GM21528 (cell line): ENCODE measurements at regions not wholly inside any gene's neighbourhood (a gene's known extent, or its start where the extent isn't known, plus 50 kb on each side); places are given as distances from the start of the nearest gene placed in this dataset.
"Not testable (repeated sequence)": the region's sequence is repeated elsewhere in the genome, so short reads cannot be mapped to it uniquely, and the experiment has no call there.

Experiments
- ATAC-seq: cut with Tn5 transposase; IDR thresholded peaks from one replicate; pipeline ENCODE4 v1.9.1; 2021; ENCODE audit warnings: mild to moderate bottlenecking, moderate library complexity; ENCODE audit not compliant: unreplicated experiment, low FRiP score

DNA sequence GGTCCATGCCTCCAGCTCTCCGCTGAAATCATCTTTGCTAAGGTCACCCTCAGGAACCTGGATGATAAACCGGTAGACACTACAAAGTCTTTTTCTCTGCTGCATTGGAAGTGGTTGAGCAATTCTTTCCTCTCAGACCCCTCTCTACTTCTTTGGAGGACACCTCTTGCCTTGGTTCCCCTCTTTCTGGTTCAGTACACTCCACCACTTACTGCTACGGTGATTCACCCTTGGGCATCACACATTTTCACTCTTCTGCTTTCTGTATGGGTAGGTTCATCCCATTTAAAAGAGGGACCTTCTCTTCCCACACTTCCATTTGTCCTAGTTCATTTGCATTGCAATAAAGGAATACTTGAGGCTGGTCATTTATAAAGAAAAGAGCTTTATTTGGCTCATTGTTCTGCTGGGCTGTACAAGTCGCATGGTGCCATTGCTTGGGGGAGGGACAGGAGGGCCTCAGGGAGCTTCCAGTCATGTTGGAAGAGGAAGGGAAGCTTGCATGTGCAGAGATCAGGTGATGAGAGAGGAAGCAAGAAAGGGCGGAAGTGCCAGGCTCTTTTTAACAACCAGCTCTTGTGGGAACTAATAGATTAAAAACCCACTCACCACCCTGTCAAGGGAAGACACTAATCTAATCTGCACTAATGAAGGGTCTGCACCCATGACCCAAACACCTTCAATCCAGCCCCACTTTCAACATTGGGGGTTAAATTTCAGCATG is 149.7 kb upstream of the TMEM170B start:
- ATAC-seq = no peak

DNA sequence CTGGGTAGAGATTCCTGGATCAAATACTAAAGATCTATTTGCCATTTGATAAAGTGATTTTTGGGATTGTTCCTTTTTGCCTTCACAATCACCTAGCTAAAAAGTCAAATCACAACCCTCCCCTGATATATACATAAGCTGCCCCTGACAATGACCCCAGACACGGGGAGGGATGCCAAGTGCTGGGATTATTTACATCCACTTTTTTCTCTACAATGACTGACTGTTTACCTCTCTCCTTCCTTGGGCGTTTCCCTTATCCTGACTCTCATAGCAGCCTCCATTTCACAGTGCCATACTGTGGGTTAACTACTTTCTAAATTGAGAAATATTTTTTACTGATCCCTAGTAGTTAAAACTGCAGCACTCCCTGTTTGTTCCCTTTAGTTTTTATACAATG is 150.8 kb upstream of the TMEM170B start:
- ATAC-seq = no peak

DNA sequence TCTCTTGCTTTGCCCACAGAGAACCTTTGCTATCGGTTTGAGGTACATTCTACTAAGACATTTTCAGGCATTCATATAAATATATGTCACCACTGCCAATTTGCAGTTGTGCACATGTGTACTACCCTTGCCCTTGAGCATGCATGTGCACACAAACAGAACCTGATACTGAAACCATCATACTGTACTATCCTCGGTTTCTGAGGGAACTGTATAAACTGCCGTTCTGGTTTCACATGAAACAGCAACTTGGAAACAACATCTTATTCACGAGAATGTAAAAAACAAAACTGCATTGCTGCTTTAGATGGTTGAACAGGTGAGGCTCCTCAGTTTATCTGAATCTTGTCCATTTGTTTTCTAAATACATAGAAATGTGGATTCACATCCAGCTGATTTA is 151.2 kb upstream of the TMEM170B start:
- ATAC-seq = peak; percentile 69

DNA sequence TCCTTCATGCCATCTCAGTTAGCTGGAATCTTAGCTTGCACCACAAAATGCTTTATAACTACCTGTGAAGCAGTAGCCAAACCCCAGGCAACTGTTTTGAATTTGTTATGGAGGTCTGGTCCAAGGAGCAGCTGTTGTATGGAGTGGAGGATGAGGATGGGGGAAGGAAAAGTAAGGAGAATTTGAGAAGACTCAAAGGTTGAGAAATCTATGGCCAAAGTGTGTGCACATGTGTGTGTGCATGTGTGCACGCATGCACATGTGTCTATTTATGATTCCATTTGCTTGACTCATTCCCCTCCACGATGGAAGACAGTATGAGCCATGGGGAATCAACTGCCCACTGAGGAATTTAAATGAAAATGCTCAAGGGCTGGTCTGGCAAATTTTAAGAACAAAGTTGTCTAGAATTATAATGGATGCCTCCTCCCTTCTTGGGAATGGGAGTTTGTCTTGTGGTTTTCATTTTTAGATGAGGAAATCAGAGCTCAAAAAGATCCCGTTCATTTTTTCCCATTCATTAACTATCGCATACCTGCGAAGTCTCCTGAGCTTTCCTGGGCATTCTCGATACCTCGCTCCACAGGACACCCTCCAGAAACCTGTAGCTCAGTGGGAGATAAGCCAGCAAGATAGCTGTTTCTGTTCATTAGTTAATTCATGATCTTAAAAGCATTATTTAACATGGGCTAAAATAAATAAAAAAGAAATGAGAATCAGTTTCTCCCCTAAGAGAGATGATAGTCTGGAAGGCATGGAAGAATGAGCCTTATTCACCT is 152.3 kb upstream of the NEDD9 start:
- no peak for ATAC-seq

DNA sequence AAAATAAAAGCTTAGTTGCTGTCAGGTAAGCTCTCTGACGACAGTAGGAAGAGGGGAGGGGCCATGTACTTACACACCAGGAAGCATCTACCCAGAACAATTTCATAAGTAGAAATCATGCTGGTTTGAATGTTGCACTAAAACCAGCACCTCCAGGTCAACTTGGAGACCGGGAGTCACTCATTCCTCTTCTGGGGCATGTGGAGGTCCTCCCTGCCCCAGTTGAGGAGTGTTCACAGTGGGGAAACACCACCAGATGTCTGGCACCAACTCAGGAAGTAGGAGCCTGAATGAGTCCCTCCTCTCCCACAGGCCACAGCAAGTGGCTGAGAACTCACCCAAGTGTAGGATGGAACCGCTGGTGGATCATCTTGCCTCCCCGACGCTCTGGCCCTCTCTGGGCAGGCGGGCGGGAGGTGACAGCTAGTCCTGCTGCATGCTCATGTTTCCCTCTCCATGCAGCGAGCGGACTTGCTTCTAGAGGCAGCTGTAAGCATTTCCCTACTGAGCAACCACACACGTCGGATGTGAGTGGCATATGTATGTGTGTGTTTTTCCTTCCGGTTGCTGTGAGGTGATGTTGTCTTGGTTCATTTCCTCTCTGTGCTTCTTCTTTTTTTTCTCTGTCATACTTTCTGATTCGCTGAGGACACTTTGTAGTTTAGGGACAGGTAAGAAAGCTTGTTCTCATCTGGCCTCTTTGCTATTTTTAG is 149.5 kb upstream of the NEDD9 start:
- ATAC-seq = peak; percentile 90

DNA sequence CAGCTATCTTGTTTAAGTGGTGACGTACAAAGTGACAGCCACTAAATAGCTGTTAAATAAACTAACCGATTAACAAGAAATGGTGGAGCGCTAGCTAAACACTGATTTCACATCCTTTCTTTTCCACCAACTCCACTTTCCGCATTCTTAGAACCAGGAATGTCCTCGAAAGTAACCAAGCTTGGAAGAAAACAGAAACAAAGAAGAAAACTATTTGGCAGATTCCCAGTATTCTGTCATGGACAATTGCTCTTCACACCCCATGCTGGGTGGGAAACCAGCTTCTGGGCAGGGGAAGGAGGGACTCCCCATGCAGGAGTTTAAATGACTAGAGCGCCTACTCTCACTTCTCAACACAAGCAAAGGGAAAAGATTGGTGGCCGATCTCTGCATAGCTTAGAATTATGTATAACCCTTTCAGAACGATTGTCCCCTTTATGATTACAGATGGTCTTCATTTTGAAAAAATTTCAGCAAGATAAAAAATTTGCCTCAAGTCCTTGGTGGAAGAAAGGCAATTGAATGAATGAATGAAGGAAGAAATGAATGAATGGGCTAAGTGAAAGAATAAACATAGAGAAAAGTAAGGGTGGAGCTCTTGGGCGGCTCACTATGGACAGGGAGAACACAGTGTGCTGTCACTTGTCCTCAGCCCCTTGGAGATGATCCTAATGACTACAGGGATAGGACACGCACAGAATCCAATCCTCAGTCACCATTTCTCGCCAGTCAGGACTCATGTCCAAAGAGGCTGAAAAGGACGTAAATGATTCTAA is 148.7 kb upstream of the NEDD9 start:
- no peak for ATAC-seq

DNA sequence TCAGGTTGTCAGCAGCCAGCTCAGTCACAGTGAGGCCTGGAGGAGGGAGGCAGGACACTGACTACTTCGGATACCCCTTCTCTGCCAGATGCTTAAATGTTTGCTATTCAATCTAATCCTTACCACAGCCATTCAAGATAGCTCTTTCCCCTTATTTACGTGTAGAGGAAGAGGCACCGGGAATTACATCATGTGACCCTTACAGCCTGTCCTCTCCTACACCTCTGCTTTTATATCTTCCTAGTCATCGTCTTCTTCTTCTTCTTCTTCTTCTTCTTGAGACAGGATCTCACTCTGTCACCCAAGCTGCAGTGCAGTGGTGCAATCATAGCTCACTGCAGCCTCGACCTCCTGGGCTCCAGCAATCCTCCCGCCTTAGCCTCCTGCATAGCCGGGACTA is 148.1 kb upstream of the NEDD9 start:
- no peak for ATAC-seq

DNA sequence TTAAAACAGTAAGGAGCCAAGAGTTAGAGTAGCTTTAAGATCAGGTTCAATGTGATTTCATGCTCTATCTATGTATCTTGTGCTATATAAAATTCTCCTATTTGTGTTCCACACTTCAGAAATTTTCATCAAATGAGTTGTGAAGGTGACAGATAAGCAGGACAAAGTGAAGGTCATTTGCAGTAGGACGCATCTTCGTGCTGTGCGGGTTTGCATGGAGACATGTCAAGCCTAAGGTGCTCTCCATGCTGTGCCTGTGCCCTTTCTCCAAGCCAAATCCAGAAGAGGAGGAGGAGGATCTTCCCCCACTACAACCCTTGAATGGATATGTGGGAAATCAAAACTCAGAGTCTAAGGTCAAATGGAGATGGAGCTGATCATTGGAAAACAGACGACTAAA is 147.3 kb upstream of the NEDD9 start:
- ATAC-seq = no peak

DNA sequence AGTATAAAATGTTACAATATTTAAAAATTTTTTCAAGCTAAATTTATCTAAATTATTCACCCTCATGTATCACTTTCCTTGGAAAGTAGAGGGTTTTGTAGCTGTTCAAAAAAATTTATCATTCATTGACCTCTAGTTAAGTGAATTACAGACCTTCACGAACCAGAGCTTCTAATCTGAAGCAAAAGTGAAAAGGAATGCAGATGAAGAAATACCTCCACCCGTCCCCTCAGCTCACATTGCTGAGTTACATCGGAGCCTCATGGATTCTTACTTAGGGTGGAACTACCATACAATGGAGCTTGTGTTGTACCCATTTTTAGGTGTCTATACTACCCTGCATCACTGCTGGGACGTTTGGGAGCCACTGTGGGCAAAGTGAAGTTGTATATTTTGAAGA is 146.2 kb upstream of the NEDD9 start:
- no peak for ATAC-seq

DNA sequence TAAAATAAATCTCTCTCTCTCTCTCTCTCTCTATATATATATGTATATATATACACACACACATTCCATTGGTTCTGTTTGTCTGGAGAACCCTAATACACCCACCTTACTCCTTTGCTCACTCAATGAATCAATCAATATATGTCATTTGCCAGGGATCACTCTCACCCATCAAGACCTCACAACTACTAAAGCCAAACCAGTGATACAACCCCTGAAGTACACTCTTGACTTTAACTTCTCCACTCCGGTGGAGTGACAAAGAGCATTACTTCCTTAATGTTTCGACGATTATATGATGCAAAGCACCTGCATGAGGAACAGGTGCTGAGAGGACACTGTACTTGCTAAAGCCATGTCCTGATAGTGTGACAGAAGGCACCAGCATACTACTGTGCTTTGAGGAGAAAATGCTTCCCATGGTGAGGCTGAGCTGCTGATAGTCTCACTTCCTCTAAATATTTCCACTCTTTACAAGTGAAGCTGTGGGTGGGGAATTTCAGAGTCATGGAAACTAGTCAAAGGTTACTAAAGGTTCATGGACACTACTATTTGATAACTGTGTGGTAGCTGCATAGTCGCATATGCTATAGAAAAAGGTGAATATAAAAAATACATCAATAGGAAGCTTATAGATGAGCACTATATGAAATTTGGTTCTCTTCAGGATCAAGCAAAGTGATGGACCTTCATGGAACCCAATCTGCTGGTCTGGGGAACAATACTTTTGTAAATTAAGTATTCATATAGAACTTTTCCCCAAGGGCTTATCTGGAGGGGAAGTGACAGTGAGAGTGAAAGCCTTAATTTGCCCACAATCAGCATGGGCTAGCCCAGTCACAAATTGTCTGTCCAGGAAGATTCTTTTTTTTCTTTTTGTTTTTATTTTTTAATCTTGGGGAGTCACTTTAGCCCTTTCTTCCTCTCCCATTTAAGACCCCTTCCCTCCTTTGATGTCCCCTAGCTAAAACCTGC is 141.9 kb upstream of the NEDD9 start:
- ATAC-seq = peak; percentile 94

DNA sequence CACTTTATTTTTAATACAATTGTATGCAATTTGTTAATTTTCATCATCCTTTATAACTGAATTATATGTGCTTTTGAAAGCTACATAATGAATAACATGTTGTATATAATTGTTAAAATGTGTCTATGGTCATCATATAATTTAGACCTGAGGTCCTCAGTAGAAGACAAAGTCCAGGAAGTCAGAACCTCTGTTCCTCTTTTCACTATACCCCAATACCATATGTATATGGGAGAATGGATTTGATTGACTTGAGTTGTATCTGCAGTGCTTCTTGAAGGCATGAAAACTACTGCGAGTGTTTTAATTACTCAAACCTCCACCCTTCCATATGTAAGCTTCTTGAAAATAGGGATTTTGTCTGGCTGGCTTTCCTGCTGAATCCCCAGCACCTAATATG is 140.7 kb upstream of the NEDD9 start:
- no peak for ATAC-seq

DNA sequence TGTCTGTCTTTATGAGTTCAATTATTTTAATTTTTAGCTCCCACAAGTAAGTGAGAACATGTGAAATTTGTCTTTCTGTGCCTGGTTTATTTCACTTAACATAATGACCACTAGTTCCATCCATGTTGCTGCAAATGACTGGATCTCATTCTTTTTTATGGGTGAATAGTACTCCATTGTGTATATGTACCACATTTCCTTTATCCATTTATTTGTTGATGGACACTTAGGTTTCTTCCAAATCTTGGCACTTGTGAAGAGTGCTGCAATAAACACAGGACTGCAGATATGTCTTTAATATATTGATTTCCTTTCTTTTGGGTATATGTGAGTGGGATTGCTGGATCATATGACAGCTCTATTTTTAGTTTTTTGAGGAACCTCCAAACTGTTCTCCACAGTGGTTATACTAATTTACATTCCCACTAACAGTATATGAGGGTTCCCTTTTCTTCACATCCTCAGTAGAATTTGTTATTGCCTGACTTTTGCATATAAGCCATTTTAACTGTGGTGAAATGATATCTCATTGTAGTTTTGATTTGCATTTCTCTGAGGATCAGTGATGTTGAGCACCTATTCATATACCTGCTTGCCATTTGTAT is 139.8 kb upstream of the NEDD9 start:
- not testable (repeated sequence) for ATAC-seq

DNA sequence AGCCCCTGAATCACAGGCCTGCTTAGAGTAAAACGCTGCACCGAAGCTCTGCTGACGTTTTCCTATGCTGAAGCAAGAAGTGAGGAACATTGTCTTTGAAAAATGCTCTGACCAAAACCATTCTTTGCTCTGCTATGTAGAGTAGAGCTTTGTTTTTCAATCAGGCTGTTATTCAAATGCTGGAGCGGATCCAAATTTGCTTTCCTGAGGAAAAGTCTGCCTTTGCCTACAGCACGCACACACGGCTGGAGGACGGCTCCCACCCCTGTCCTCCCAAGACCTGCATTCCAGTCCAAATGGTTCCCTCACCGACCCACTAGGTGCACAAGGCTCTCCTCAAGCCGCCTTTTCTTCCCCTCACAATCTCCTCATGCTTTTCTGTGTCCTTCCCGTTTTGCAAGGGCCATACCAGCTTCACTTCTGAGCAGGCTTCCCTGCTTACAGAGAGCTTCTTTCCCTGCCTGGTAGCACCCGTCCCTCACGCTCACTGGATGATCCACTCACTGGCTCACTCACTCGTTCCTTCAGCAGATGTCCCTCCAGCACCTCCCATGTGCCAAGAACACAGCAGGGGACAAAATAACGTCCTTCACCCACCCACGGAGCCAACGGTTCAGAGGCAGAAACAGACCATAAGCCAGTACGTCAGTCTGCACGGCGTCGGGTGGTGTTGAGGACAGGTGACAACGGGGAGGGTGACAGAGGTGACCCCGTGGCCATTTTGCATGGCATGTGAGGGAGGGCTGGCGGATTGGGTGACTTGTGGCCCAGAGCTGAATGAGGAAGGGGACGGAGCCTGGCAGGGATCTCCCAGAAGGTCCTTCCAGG is 137.9 kb upstream of the NEDD9 start:
- no peak for ATAC-seq

DNA sequence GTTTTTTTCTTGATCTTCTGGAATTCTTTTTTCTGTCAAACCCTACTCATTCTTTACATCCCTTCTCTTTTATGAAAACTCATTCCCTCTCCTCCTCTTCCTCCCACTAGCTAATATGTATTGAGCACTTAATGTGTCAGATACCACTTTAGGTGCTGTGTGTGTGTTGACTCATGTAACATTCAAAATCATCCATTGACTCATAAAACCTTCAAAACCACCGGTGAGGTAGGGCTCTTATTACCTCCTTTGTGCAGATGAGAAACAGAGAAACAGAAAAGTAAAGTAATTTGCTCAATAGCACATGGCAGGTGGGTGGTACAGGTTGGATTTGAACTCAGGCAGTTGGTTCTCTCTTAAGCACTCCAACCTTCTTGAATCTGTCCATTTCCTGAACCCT is 136.3 kb upstream of the NEDD9 start:
- no peak for ATAC-seq

DNA sequence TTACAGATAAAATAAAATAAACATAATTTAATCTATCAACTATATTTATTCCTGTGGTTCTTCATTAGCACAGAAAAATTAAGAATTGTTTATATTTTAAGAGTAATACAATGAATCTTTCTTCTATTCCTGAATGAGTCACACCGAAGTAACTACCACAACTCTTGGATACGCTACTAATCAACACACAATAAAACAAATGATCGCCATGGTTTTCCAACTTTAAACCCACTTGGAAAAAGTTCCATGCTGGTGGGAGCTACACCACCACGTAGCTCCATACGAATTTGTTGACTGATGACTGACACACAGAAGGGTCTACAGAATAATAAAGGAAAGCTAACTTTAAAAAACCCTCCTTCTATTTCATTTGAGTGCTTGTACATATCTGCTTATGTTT is 135.8 kb upstream of the NEDD9 start:
- no peak for ATAC-seq

DNA sequence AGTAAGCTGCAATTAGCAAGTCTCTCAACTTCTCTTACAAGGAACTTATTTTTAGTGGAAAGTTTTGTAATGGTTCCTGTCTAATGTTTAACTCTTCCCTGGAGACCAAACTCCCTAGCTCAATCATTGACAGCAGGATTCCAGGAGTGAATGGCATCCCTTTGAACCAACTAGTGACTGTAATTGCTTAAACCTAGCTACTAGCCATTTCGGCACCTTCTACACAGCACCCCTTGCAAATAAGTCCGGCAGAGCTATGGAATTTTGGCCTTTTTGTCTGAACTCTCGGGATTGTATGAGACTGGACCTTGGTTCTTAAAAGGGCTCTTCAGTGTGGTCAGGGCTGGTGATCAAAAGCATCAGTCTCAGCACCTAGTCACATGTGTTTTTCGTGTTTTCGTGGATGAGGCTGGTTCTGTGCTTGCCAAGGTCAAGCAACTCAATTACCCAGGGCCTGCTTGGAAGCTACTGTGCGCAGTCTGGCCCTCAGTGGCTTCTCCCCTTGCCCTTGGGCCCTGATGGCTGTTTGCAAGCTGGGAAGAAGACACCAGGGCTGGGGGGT is 135.3 kb upstream of the NEDD9 start:
- no peak for ATAC-seq

DNA sequence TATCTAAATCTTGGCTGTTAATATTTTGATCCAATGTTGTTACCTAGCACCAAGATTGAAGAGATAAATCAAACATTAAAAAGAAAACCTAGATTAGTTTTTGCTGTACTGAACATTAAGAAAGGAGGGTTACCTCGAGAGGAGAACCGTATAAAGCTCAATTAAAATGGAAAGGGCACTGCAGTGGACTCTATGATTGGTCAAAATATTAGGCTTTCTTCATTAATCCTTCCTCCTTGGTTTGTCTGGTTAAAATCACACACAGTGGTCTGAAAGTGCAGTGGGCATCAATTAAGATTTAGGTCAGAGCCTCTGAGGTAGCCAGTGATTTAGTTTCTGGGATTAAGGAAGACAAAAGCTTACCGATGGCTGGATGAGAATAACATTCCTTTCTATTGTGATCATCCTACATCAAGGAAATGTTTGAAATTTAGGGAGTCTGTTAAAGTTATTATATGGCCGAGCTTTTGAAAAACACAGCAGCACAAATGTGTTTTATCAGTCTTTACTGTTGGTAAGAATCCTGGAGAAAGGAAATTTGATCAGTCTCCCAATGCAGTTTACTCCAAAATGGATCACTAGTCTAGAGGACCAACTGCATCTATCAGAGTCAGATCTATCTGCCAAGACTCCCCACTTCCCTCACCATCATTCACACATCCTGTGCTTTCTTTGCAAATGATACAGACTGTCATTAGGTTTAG is 134.6 kb upstream of the NEDD9 start:
- no peak for ATAC-seq
